OCI-LY7 (cell line): ENCODE measurements at regions not wholly inside any gene's neighbourhood (a gene's known extent, or its start where the extent isn't known, plus 50 kb on each side); places are given as distances from the start of the nearest gene placed in this dataset.

Experiments
- EZH2phosphoT487 ChIP-seq: fragments of 200-600 bp; sonication (generic); IDR thresholded peaks from 2 replicates; pipeline ENCODE4 v1.6.1; 2018; ENCODE audit warnings: low read depth, borderline replicate concordance, mild to moderate bottlenecking, mixed run types, antibody characterized with exemption, low read length, moderate library complexity, mixed read lengths
- TF ChIP-seq, protein P1 (sequence below): fragments of 200-600 bp; sonication (generic); conservative IDR thresholded peaks from 2 replicates; pipeline ENCODE4 v1.5.1; 2014; ENCODE audit warnings: mild to moderate bottlenecking, antibody characterized with exemption, low read length, moderate library complexity, mixed read lengths

DNA sequence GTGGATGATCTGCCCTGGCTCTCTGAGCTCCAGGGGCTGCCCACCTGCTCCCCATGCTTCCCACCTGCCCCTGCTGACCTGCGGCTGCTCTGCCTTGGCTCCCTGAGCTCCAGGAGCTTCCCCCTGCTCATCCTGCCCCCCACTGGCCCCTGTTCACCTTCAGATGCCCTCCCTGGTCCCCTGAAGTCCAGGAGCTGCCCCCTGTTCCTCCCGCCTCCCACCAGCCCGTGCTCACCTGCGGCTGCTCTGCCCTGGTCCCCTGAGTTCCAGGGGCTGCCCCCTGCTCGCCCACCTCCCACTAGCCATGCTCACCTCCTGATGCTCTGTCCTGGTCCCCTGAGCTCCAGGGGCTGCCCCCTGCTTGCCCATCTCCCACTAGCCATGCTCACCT lies 219.7 kb downstream of the TMEM121 start:
- TF ChIP-seq, protein P1, sequence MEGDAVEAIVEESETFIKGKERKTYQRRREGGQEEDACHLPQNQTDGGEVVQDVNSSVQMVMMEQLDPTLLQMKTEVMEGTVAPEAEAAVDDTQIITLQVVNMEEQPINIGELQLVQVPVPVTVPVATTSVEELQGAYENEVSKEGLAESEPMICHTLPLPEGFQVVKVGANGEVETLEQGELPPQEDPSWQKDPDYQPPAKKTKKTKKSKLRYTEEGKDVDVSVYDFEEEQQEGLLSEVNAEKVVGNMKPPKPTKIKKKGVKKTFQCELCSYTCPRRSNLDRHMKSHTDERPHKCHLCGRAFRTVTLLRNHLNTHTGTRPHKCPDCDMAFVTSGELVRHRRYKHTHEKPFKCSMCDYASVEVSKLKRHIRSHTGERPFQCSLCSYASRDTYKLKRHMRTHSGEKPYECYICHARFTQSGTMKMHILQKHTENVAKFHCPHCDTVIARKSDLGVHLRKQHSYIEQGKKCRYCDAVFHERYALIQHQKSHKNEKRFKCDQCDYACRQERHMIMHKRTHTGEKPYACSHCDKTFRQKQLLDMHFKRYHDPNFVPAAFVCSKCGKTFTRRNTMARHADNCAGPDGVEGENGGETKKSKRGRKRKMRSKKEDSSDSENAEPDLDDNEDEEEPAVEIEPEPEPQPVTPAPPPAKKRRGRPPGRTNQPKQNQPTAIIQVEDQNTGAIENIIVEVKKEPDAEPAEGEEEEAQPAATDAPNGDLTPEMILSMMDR, result no peak
- TF ChIP-seq EZH2phosphoT487, result no peak
